ENCODE measurements at regions not wholly inside any gene's neighbourhood (a gene's known extent, or its start where the extent isn't known, plus 50 kb on each side); places are given as distances from the start of the nearest gene placed in this dataset.

- no peak for TF ChIP-seq EZH2 (IDR thresholded peaks at IDR 0.05; ENCODE audit: low read depth, low read length, severe bottlenecking)
- no peak for TF ChIP-seq SP2 (IDR thresholded peaks at IDR 0.05; ENCODE audit: low read length)
- TF ChIP-seq SRF (IDR thresholded peaks at IDR 0.05; ENCODE audit: low read depth, low read length): no peak
- no peak for TF ChIP-seq CTCF (IDR thresholded peaks at IDR 0.05; ENCODE audit: control extremely low read depth in 1 of 3, insufficient read depth in 1 of 3, low read depth in 1 of 3, low read length in 3 of 3)
- TF ChIP-seq POLR2AphosphoS5 (IDR thresholded peaks at IDR 0.05; ENCODE audit: low read depth, low read length): no peak
- no peak for TF ChIP-seq SUZ12 (IDR thresholded peaks at IDR 0.05; ENCODE audit: low read length)
- TF ChIP-seq SP4 (IDR thresholded peaks at IDR 0.05; ENCODE audit: low read length): no peak
- TF ChIP-seq SP1 (IDR thresholded peaks at IDR 0.05; ENCODE audit: low read depth, low read length): no peak
- no peak for TF ChIP-seq POLR2A (IDR thresholded peaks at IDR 0.05; ENCODE audit: control extremely low read depth in 1 of 2, low read depth in 2 of 2, low read length in 2 of 2)
- no peak for TF ChIP-seq ASH2L (IDR thresholded peaks at IDR 0.05; ENCODE audit: low read length)
- no peak for TF ChIP-seq TAF1 (IDR thresholded peaks at IDR 0.05; ENCODE audit: low read depth, low read length)
- no peak for TF ChIP-seq EP300 (IDR thresholded peaks at IDR 0.05; ENCODE audit: borderline replicate concordance in 1 of 2, low read depth in 2 of 2, low read length in 2 of 2)
These were observed 587.7 kb upstream of the PITX2 start for GRCh38 chr4:111210595-111210994.
